ENCODE measurements at regions not wholly inside any gene's neighbourhood (a gene's known extent, or its start where the extent isn't known, plus 50 kb on each side); places are given as distances from the start of the nearest gene placed in this dataset.

DNA sequence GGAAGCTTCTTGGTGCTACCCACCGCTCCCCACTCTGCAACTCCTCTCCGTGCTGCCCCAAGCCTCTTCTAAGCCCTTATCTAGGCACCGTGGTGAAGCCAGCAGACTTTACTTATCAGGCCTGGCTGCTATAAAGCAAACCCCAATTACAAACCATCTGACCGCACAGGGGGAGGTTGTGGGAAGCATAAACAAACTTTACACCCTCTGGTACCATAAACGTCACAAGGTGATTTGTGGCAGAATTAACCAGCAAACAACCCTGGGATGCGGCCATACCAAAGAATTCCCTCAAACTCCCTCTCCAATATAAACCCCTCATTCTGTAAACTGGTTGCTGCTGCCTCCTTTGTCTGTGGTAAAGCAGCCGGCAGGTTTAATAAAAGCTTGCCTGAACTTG lies 55.2 kb downstream of the MAGEC2 start:
- Histone ChIP-seq H3K9me3 (ENCODE audit: control insufficient read depth, low read length) (no peaks in the 10 kb centered on the region), H3K36me3 (ENCODE audit: control insufficient read depth, insufficient read depth, low read length, severe bottlenecking) (no peaks in the 10 kb centered on the region), H3K27me3 (replicated peaks; ENCODE audit: control insufficient read depth, insufficient read depth, low read length) (no peaks in the 10 kb centered on the region), H3K4me3 (ENCODE audit: low read length) (no peak overlapping the region), H3K9ac (ENCODE audit: low read length) (no peak overlapping the region), H3K4me1 (ENCODE audit: control insufficient read depth, insufficient read depth, low read length) (no peaks in the 10 kb centered on the region)
- no peak for DNase-seq (ENCODE audit: low read depth)

DNA sequence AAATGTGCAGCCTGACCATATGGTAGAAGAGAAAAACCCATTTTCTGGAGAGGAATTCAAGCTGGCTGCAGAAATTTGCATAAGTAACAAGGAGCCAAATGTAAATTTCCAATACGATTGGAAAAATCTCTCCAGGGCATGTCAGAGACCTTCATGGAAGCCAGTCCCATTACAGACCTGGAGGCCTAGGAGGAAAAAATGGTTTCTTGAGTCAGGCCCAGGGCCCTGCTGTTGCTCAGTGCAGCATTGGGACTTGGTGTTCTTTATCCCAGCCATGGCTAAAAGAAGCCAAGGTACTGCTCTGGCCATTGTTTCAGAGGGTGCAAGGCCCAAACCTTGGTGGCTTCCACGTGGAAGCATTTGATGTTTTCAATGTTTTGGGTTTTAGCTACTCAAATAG lies 70.6 kb downstream of the MAGEC2 start:
- H3K9me3 ChIP-seq (ENCODE audit: control insufficient read depth, low read length): peaks cover 5% of the 10 kb centered on the region
- H3K36me3 ChIP-seq (ENCODE audit: control insufficient read depth, insufficient read depth, low read length, severe bottlenecking): no peaks in the 10 kb centered on the region
- no peaks in the 10 kb centered on the region for H3K4me1 ChIP-seq (ENCODE audit: control insufficient read depth, insufficient read depth, low read length)
- no peaks in the 10 kb centered on the region for H3K27me3 ChIP-seq (replicated peaks; ENCODE audit: control insufficient read depth, insufficient read depth, low read length)
- no peak overlapping the region for H3K9ac ChIP-seq (ENCODE audit: low read length)
- no peak for DNase-seq (ENCODE audit: low read depth)
- no peak overlapping the region for H3K4me3 ChIP-seq (ENCODE audit: low read length)

DNA sequence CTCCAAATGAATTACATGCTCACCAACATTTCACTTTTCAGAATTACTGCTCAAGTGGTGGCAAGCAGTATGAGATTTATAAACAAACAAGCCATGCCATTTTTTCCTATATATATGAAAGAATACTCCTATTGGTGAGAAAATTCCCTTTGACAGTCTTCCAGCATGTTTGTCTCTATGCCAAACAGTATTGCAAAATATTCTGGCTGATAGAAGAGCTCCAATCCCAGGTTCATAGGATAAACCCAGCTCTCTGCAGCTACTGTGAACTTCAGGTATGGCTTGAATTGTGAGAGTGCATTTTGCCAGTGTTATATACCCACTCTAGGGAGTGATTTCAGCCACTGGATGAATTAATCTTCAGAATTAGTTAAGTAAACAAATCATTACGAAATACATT lies 108.8 kb downstream of the MAGEC2 start:
- DNase-seq (ENCODE audit: low read depth): no peak
- Histone ChIP-seq H3K4me3 (ENCODE audit: low read length) (no peak overlapping the region), H3K4me1 (ENCODE audit: control insufficient read depth, insufficient read depth, low read length) (peaks cover 8% of the 10 kb centered on the region), H3K9me3 (ENCODE audit: control insufficient read depth, low read length) (no peaks in the 10 kb centered on the region), H3K27me3 (replicated peaks; ENCODE audit: control insufficient read depth, insufficient read depth, low read length) (peaks cover 9% of the 10 kb centered on the region), H3K9ac (ENCODE audit: low read length) (no peak overlapping the region), H3K36me3 (ENCODE audit: control insufficient read depth, insufficient read depth, low read length, severe bottlenecking) (no peaks in the 10 kb centered on the region)

DNA sequence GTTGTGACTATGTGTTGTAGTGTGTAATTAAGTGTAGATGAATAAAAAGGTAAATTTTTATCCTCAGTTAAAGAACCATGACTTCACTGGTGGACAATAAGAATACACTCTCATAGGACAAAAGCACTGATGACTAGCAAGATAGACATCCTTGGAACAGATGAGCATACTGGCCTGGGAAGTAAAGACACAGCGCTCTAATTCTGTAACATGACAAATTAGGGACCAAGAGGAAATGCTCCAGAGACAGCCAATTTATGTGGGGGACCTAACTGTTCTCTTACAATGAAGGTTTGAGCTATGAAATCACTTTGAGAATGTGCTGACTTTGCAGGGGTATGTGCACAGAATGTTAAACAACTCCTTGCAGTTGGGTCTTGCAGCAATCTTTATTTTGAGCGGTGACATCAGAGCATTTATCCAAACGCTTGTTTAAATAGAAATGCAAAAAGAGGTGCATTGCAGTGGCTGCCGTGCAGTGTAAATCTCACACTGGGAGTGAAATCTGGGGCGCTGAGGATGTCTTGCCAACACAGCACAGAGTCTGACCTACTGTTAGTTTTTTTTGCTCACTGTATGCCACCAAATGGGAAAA lies 109.3 kb downstream of the MAGEC2 start:
- Histone ChIP-seq H3K36me3 (ENCODE audit: control insufficient read depth, insufficient read depth, low read length, severe bottlenecking) (no peaks in the 10 kb centered on the region), H3K27me3 (replicated peaks; ENCODE audit: control insufficient read depth, insufficient read depth, low read length) (peaks cover 9% of the 10 kb centered on the region), H3K4me1 (ENCODE audit: control insufficient read depth, insufficient read depth, low read length) (peaks cover 8% of the 10 kb centered on the region), H3K9me3 (ENCODE audit: control insufficient read depth, low read length) (no peaks in the 10 kb centered on the region), H3K9ac (ENCODE audit: low read length) (no peak overlapping the region), H3K4me3 (ENCODE audit: low read length) (no peak overlapping the region)
- DNase-seq (ENCODE audit: low read depth): no peak

DNA sequence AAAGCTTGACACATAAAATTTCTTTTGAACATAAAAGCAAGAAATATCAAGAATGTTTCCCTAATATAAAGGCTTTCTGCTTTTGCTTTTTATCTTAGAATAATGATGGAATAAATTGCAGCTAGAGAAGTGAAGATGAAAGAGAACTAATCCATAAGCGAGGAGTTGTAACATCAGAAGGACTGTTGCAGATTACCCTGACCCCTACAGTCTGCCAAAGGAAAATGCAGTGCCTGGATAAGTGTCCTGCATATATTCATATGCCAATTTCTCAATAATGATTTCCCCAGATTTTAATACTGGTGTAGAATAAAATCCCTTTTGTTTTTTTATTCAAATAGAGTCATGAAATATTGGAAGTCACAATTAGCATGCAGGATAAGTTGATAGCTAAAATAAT lies 115.9 kb downstream of the MAGEC2 start:
- Histone ChIP-seq H3K9ac (ENCODE audit: low read length) (no peak overlapping the region), H3K9me3 (ENCODE audit: control insufficient read depth, low read length) (no peaks in the 10 kb centered on the region), H3K4me1 (ENCODE audit: control insufficient read depth, insufficient read depth, low read length) (no peaks in the 10 kb centered on the region), H3K36me3 (ENCODE audit: control insufficient read depth, insufficient read depth, low read length, severe bottlenecking) (no peaks in the 10 kb centered on the region), H3K4me3 (ENCODE audit: low read length) (no peak overlapping the region), H3K27me3 (replicated peaks; ENCODE audit: control insufficient read depth, insufficient read depth, low read length) (no peaks in the 10 kb centered on the region)
- DNase-seq (ENCODE audit: low read depth): peak; percentile 40

DNA sequence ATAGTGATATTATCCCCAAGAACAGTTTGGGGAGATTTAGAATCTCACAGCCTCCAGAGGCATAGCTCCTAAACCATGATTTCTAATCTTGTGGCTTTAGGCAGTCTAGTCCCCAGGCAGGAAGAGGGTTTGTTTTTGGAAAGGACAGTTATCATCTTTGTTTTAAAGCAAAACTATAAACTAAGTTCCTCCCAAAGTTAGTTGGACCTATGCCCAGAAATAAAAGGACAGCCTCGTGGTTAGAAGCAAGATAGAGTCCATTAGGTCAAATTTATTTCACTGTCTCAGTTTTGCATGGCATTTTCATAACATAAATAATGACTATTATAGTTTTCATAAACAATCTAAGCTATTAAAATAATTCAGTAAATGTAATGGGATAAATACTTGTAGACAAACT lies 120.5 kb downstream of the MAGEC2 start:
- Histone ChIP-seq H3K27me3 (replicated peaks; ENCODE audit: control insufficient read depth, insufficient read depth, low read length) (no peaks in the 10 kb centered on the region), H3K9me3 (ENCODE audit: control insufficient read depth, low read length) (no peaks in the 10 kb centered on the region), H3K9ac (ENCODE audit: low read length) (no peak overlapping the region), H3K4me1 (ENCODE audit: control insufficient read depth, insufficient read depth, low read length) (no peaks in the 10 kb centered on the region), H3K4me3 (ENCODE audit: low read length) (no peak overlapping the region), H3K36me3 (ENCODE audit: control insufficient read depth, insufficient read depth, low read length, severe bottlenecking) (no peaks in the 10 kb centered on the region)
- DNase-seq (ENCODE audit: low read depth): no peak

DNA sequence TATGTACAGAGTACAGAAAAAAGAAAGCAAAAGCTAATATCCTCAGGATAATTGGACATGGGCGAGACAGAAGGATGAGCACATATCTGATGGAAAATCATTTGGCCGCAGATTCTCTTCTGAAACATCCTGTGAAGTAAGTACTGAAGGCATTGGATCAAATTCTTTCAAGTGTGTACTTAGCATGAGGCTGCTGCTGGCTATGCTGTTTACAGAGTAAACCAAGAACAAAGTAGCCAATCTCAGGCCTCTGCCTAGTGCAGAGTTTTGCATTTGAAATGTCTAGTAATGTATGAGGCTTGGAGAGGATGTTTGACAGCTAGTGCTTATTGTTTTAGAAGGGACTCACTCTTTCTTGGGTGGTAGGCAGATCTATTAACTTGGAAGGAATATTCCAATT lies 128.5 kb downstream of the MAGEC2 start:
- Histone ChIP-seq H3K27me3 (replicated peaks; ENCODE audit: control insufficient read depth, insufficient read depth, low read length) (no peaks in the 10 kb centered on the region), H3K9ac (ENCODE audit: low read length) (no peak overlapping the region), H3K4me1 (ENCODE audit: control insufficient read depth, insufficient read depth, low read length) (no peaks in the 10 kb centered on the region), H3K9me3 (ENCODE audit: control insufficient read depth, low read length) (no peaks in the 10 kb centered on the region), H3K36me3 (ENCODE audit: control insufficient read depth, insufficient read depth, low read length, severe bottlenecking) (no peaks in the 10 kb centered on the region), H3K4me3 (ENCODE audit: low read length) (no peak overlapping the region)
- DNase-seq (ENCODE audit: low read depth): no peak

DNA sequence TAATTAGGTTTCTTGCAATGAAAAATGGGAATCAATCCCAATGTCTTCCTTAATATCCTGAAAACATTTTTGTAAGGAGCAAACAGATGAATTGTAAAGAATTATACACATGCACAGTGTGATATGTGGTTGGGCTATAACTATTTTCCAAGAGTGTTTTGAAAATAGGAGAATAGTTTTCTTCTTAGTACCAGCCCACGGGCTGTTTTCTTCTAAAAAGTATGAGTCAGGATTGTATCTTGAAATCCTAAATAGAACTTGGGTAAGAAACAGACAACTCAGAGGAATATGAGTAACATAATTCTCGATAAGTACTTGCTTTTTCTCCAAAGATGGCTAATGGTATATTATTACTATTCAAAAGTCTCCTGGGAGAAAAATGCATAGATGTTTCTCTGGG lies 136.7 kb downstream of the MAGEC2 start:
- H3K4me3 ChIP-seq (ENCODE audit: low read length): no peak overlapping the region
- no peaks in the 10 kb centered on the region for H3K4me1 ChIP-seq (ENCODE audit: control insufficient read depth, insufficient read depth, low read length)
- no peak overlapping the region for H3K9ac ChIP-seq (ENCODE audit: low read length)
- no peaks in the 10 kb centered on the region for H3K9me3 ChIP-seq (ENCODE audit: control insufficient read depth, low read length)
- H3K36me3 ChIP-seq (ENCODE audit: control insufficient read depth, insufficient read depth, low read length, severe bottlenecking): no peaks in the 10 kb centered on the region
- DNase-seq (ENCODE audit: low read depth): no peak
- H3K27me3 ChIP-seq (replicated peaks; ENCODE audit: control insufficient read depth, insufficient read depth, low read length): no peaks in the 10 kb centered on the region

DNA sequence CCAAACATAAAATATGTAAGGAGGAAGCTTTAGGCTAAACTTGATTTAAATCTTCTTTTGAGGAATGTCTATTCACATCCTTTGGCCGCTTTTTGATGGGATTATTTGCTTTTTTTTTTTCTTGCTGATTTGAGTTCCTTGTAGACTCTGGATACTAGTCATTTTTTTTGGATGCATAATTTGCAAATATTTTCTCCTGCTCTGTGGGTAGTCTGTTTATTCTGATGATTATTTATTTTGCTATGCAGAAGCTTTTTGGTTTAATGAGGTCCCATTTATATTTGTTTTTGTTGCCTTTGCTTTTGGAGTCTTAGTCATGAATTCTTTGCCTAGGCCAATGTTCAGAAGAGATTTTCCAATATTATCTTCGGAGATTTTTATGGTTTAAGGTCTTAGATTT lies 144.9 kb downstream of the MAGEC2 start:
- Histone ChIP-seq H3K9me3 (ENCODE audit: control insufficient read depth, low read length) (peaks cover 5% of the 10 kb centered on the region), H3K4me1 (ENCODE audit: control insufficient read depth, insufficient read depth, low read length) (no peaks in the 10 kb centered on the region), H3K9ac (ENCODE audit: low read length) (no peak overlapping the region), H3K36me3 (ENCODE audit: control insufficient read depth, insufficient read depth, low read length, severe bottlenecking) (no peaks in the 10 kb centered on the region), H3K4me3 (ENCODE audit: low read length) (no peak overlapping the region), H3K27me3 (replicated peaks; ENCODE audit: control insufficient read depth, insufficient read depth, low read length) (no peaks in the 10 kb centered on the region)
- no peak for DNase-seq (ENCODE audit: low read depth)

DNA sequence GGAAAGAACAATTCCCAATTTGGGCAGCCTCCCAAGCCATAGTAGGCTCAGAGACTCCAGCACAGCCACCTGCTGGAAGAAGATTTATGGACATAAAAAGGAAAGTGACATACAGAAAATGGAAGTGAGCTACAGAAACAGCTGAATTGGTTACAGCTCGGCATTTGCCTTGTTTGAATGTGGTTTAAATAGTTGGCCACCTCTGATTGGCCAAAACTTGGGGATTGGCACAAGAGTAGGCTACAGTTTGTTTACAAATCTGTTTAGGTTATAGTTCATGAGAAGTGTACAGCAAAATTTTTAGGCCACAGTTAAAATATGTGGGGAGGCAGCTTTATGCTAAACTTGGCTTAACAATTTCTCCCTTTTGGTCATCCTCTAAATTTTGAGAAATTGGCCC lies 150.4 kb downstream of the MAGEC1 start:
- no peaks in the 10 kb centered on the region for H3K4me1 ChIP-seq (ENCODE audit: control insufficient read depth, insufficient read depth, low read length)
- no peak for DNase-seq (ENCODE audit: low read depth)
- peaks cover 5% of the 10 kb centered on the region for H3K9me3 ChIP-seq (ENCODE audit: control insufficient read depth, low read length)
- H3K9ac ChIP-seq (ENCODE audit: low read length): no peak overlapping the region
- H3K4me3 ChIP-seq (ENCODE audit: low read length): no peak overlapping the region
- H3K27me3 ChIP-seq (replicated peaks; ENCODE audit: control insufficient read depth, insufficient read depth, low read length): no peaks in the 10 kb centered on the region
- H3K36me3 ChIP-seq (ENCODE audit: control insufficient read depth, insufficient read depth, low read length, severe bottlenecking): no peaks in the 10 kb centered on the region

DNA sequence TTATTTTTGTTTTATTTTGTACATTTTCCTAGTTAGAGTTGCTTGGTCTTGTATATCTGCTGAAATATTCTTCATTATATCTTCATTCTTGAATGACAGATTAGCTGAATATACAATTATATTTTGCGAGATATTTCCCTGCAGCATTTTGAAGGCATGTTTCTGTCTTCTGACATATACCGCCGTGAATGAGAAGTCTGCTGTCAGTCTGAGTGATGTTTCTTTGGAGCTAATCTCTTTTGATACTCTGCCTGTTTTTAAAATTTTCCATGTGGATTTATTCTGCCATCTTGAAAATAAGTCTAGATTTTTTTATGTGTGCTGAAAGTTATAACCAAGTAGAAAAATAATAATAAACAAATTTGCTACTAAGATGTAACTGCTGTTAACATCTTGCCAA lies 148.5 kb downstream of the MAGEC1 start:
- Histone ChIP-seq H3K4me1 (ENCODE audit: control insufficient read depth, insufficient read depth, low read length) (no peaks in the 10 kb centered on the region), H3K36me3 (ENCODE audit: control insufficient read depth, insufficient read depth, low read length, severe bottlenecking) (no peaks in the 10 kb centered on the region), H3K27me3 (replicated peaks; ENCODE audit: control insufficient read depth, insufficient read depth, low read length) (no peaks in the 10 kb centered on the region), H3K9ac (ENCODE audit: low read length) (no peak overlapping the region), H3K4me3 (ENCODE audit: low read length) (no peak overlapping the region), H3K9me3 (ENCODE audit: control insufficient read depth, low read length) (no peaks in the 10 kb centered on the region)
- no peak for DNase-seq (ENCODE audit: low read depth)

DNA sequence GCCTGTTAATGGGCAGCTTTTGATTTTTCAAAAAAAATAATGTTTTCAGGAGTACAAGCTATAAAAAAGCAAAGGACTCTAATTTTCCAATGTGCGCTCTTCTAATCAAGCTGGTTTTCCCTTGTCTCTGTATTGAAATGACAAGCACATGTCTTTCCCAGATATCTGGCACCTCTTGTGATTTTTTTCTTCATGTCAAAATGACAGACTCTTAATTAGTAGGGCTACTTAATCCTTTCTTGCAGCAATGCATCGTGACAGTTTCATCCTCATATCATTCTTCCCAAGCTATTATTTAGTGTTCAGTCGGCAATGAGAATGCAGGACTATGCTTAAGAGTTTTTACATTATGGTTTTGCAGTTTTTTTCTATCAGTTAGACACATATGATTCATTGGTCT lies 139.5 kb downstream of the MAGEC1 start:
- Histone ChIP-seq H3K36me3 (ENCODE audit: control insufficient read depth, insufficient read depth, low read length, severe bottlenecking) (no peaks in the 10 kb centered on the region), H3K27me3 (replicated peaks; ENCODE audit: control insufficient read depth, insufficient read depth, low read length) (no peaks in the 10 kb centered on the region), H3K9ac (ENCODE audit: low read length) (no peak overlapping the region), H3K4me3 (ENCODE audit: low read length) (no peak overlapping the region), H3K9me3 (ENCODE audit: control insufficient read depth, low read length) (no peaks in the 10 kb centered on the region), H3K4me1 (ENCODE audit: control insufficient read depth, insufficient read depth, low read length) (no peaks in the 10 kb centered on the region)
- no peak for DNase-seq (ENCODE audit: low read depth)
